ENCODE measurements at regions not wholly inside any gene's neighbourhood (a gene's known extent, or its start where the extent isn't known, plus 50 kb on each side); places are given as distances from the start of the nearest gene placed in this dataset.

- TF ChIP-seq CTCF (IDR thresholded peaks at IDR 0.05) (no peak), POLR2A (IDR thresholded peaks at IDR 0.05) (no peak), EP300 (IDR thresholded peaks at IDR 0.05) (no peak)
Observed at GRCh38 chr1:55534565-55535121, 319.5 kb upstream of the USP24 start.

All from suprapubic skin (tissue), 3 donors.